Lower lobe of right lung (tissue), 2 donors: ENCODE measurements at regions not wholly inside any gene's neighbourhood (a gene's known extent, or its start where the extent isn't known, plus 50 kb on each side); places are given as distances from the start of the nearest gene placed in this dataset.
A peak's percentile ranks its signal among the peaks of the same experiment; 100 is the strongest.

Experiments
- ATAC-seq, 2 donors: fragments of 200-7000 bp; cut with Tn5 transposase; one replicate each; pipeline ENCODE4 v1.9.1; 2020 to 2022; ENCODE audit warnings: mild to moderate bottlenecking in 2 of 2, moderate library complexity in 2 of 2
- DNase-seq: peaks from one replicate; pipeline ENCODE4 v3.0.0-alpha.2; 2020
- H3K27ac ChIP-seq: fragments of 200-600 bp; one replicate; pipeline ENCODE4 v1.8.0; 2022
- H3K27me3 ChIP-seq: fragments of 200-600 bp; one replicate; pipeline ENCODE4 v1.8.0; 2022; ENCODE audit warnings: low read depth
- H3K36me3 ChIP-seq: fragments of 200-600 bp; one replicate; pipeline ENCODE4 v1.8.0; 2022; ENCODE audit warnings: mild to moderate bottlenecking
- H3K4me1 ChIP-seq: fragments of 200-600 bp; one replicate; pipeline ENCODE4 v1.8.0; 2022
- H3K4me3 ChIP-seq: fragments of 200-600 bp; one replicate; pipeline ENCODE4 v1.8.0; 2022; ENCODE audit warnings: mild to moderate bottlenecking
- H3K9me3 ChIP-seq: fragments of 200-600 bp; one replicate; pipeline ENCODE4 v1.8.0; 2022
- intact Hi-C: fragments of 100-400 bp; cut with DNase I; formaldehyde crosslinking; loops from one replicate; pipeline ENCODE4 v1.11.0; 2022
- TF ChIP-seq, protein P1 (sequence below): fragments of 200-600 bp; IDR thresholded peaks from one replicate; pipeline ENCODE4 v1.8.0; 2022; ENCODE audit warnings: antibody characterized with exemption, mild to moderate bottlenecking
- donor health status: DM: no; HTN: yes; CAD: no; lungs with severe emphysema.

DNA sequence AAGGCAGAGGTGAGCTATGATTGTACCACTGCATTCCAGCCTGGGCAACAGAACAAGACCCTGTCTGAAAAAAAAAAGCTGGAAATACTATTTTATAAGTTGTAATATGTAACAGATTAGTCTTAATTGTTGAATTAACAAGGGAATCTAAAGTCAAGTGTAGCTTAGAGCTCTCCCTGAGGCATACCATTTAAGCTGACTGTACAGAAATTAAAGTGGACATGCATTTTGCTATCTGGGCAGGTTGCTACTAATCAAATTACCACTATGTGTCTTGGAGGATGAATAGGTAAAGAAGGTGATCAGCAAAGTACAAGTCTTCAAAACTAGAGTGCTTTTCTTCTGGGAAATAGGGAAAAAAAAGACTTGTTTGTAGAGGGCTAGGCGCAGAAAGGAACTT, 205.3 kb upstream of the JADE1 start:
- TF ChIP-seq, protein P1, sequence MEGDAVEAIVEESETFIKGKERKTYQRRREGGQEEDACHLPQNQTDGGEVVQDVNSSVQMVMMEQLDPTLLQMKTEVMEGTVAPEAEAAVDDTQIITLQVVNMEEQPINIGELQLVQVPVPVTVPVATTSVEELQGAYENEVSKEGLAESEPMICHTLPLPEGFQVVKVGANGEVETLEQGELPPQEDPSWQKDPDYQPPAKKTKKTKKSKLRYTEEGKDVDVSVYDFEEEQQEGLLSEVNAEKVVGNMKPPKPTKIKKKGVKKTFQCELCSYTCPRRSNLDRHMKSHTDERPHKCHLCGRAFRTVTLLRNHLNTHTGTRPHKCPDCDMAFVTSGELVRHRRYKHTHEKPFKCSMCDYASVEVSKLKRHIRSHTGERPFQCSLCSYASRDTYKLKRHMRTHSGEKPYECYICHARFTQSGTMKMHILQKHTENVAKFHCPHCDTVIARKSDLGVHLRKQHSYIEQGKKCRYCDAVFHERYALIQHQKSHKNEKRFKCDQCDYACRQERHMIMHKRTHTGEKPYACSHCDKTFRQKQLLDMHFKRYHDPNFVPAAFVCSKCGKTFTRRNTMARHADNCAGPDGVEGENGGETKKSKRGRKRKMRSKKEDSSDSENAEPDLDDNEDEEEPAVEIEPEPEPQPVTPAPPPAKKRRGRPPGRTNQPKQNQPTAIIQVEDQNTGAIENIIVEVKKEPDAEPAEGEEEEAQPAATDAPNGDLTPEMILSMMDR = no peak
- Histone ChIP-seq H3K4me1 (peaks cover 27% of the 10 kb centered on the region), H3K9me3 (no peaks in the 10 kb centered on the region), H3K4me3 (no peak overlapping the region), H3K27ac (no peak overlapping the region), H3K36me3 (no peaks in the 10 kb centered on the region), H3K27me3 (no peaks in the 10 kb centered on the region)
- DNase-seq (no peak), ATAC-seq (no peak)
- intact Hi-C loops = no loop called here

DNA sequence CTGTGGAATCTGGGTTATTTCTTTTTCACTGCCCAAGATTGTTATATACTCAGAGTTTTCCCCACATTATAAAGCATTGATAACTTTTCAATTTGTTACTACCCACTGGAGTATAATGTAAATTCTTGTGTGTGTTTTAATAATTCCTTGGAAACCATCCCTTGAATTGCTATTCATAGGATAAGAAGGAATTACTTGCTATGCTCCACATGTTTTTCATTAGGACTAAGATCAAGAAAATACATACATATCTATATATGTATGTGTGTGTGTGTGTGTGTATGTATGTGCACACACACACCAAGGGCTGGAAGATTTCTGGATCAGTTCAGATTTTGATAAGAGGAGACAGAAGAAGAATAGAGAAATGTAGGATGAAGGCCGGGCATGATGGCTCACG, 206.4 kb upstream of the JADE1 start:
- no peak for ATAC-seq
- H3K4me1 ChIP-seq = peaks cover 27% of the 10 kb centered on the region
- no peak overlapping the region for H3K27ac ChIP-seq
- no peak overlapping the region for H3K4me3 ChIP-seq
- DNase-seq = no peak
- TF ChIP-seq, protein P1 = no peak
- H3K9me3 ChIP-seq = no peaks in the 10 kb centered on the region
- H3K27me3 ChIP-seq = no peaks in the 10 kb centered on the region
- intact Hi-C loops = no loop called here
- no peaks in the 10 kb centered on the region for H3K36me3 ChIP-seq

DNA sequence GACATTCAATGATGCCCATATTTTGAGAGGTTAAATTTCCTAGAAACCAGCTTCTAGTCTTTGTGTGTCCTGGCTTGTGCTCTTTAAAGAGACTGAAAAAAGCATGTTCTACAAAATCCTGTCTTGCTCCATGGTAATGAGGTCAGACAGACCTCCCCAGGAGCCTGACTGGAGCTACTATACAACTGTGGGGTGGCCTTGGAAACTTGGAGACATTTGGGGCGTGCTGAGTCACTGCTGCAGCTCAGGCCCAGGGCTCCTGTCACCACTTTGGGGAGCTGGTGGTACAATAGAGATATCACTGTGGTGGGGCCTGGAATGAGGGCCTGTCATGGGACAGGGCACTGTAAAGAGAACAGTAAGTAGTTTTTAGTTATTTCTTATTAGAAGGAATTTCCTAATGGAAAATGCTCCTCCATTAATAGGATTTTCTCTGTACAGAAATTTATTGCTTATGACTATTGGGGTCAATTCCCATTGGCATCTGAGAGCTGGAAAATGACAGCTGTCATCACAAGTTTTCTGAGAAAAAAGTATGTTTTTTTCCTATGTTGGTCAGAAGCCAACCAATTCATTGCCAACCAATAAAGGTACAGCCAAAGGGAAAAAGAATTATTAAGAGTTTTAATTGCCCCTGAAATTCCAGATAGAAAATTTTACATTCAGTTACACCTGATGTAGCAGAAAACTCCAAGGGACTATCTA, 207.4 kb upstream of the JADE1 start:
- Histone ChIP-seq H3K9me3 (no peaks in the 10 kb centered on the region), H3K36me3 (no peaks in the 10 kb centered on the region), H3K4me3 (no peak overlapping the region), H3K27me3 (no peaks in the 10 kb centered on the region), H3K27ac (no peak overlapping the region), H3K4me1 (peaks cover 27% of the 10 kb centered on the region)
- DNase-seq = no peak
- TF ChIP-seq, protein P1 = no peak
- no peak for ATAC-seq
- intact Hi-C loops = no loop called here

DNA sequence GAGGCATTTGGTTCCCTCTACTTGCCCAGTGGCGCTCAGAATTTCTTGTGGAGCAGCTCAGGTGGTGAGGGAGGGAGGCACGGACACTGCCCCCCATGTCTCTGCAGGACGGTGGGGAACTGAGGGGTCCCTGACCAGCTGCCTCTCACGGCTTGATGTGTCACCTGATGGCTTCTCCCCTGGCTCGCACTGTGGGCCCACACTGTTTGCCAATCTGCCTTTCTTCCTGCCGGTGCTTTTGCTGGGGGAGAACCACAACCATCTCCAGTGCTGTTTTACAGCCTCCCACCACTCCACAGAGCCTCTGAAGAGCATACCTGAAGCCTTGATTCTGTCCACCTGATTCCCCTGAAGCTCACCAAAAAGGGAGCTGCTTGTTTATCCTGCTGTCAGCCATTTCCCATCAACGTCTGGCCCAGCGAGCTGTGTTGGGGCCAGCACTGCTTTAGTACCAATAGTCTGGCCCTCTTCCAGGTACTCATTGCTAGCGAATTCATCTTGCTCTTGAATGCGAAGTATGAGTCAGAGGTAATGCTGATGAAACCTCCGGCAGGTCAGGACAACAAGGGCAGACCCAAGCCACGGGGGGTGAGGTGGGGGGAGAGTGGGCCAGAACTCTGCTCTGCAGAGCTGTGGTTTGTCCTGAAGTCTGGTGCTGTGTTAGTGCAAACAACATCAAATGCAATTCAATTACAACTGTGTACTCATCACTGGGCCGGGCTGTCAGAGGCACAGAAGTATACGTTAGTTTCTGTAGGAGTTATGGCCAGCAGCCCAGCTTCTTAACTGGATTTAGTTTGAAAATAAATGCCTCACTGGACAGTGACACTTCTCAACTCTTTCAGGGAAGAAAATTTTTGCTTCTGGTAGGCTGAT, 208.3 kb upstream of the JADE1 start:
- DNase-seq (peak; percentile 72), ATAC-seq (peak; percentile 92 to 93)
- peaks cover 27% of the 10 kb centered on the region for H3K4me1 ChIP-seq

DNA sequence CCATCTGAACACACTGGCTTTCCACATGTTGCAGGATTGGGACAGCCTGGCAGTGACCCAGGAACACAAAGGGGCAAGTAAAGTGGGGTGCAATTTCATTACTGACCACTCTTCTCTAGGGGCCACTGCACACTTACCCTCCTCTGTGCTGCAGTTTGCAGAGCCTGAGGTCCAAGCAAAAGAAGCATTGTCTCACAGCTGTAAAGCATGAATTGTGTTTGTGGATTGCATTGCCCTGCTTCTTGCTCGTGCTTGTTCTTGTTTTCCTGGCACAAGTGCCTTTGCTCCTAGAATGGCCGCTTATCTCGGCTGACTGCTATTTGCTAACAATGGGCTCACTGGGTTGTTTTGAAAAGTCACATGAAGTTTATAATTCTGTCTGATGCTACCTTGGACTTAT, 209.1 kb upstream of the JADE1 start:
- H3K27ac ChIP-seq = peak overlapping the region; percentile 67
- ATAC-seq = peak; percentile 4 to 54
- H3K4me1 ChIP-seq = peaks cover 27% of the 10 kb centered on the region
- TF ChIP-seq, protein P1 = no peak
- no peak for DNase-seq
- H3K27me3 ChIP-seq = no peaks in the 10 kb centered on the region
- intact Hi-C loops = no loop called here
- no peaks in the 10 kb centered on the region for H3K9me3 ChIP-seq
- no peak overlapping the region for H3K4me3 ChIP-seq
- H3K36me3 ChIP-seq = no peaks in the 10 kb centered on the region

More for the DNA sequence above, 208.3 kb upstream of the JADE1 start:
- no peaks in the 10 kb centered on the region for H3K9me3 ChIP-seq
- TF ChIP-seq, protein P1 = no peak
- H3K27ac ChIP-seq = peak overlapping the region; percentile 67
- no peak overlapping the region for H3K4me3 ChIP-seq
- H3K36me3 ChIP-seq = no peaks in the 10 kb centered on the region
- no peaks in the 10 kb centered on the region for H3K27me3 ChIP-seq
- intact Hi-C loops = no loop called here
